ENCODE measurements at regions not wholly inside any gene's neighbourhood (a gene's known extent, or its start where the extent isn't known, plus 50 kb on each side); places are given as distances from the start of the nearest gene placed in this dataset.

- Histone ChIP-seq H3K56ac (ENCODE audit: extremely low read depth, insufficient read depth, low read length) (no peak overlapping the region), H4K20me1 (ENCODE audit: insufficient read depth, low read length) (no peaks in the 10 kb centered on the region), H3K9ac (ENCODE audit: low read depth, low read length) (no peak overlapping the region), H2AK5ac (ENCODE audit: low read depth, low read length) (no peak overlapping the region), H4K5ac (ENCODE audit: low read depth, low read length) (no peak overlapping the region), H3K14ac (replicated peaks; ENCODE audit: low read depth, low read length) (no peak overlapping the region), H3K4me2 (ENCODE audit: low read depth, low read length) (no peak overlapping the region), H3K4me1 (ENCODE audit: control insufficient read depth, insufficient read depth, low read length) (no peaks in the 10 kb centered on the region), H2BK15ac (ENCODE audit: low read depth, low read length) (no peak overlapping the region), H2AFZ (replicated peaks; ENCODE audit: low read length, poor library complexity) (no peak overlapping the region), H2BK120ac (ENCODE audit: low read depth, low read length) (no peak overlapping the region), H3K18ac (ENCODE audit: low read depth, low read length) (no peak overlapping the region), H2BK20ac (ENCODE audit: low read depth, low read length) (no peak overlapping the region), H2AK9ac (replicated peaks; ENCODE audit: low read depth, low read length, poor library complexity) (no peak overlapping the region), H3K79me1 (ENCODE audit: low read depth in 1 of 2, low read length in 2 of 2) (no peaks in the 10 kb centered on the region), H4K8ac (ENCODE audit: low read depth in 2 of 2, low read length in 2 of 2) (no peak overlapping the region), H3K9me1 (ENCODE audit: insufficient read depth, low read length) (no peaks in the 10 kb centered on the region), H3K23ac (ENCODE audit: low read depth, low read length) (no peak overlapping the region), H3K4me3 (ENCODE audit: insufficient read depth, low read depth, low read length) (no peak overlapping the region), H3K27me3 (ENCODE audit: control insufficient read depth, insufficient read depth, low read length) (no peaks in the 10 kb centered on the region), H3K4ac (ENCODE audit: low read depth, low read length) (no peak overlapping the region), H2BK5ac (ENCODE audit: low read depth, low read length, poor library complexity, severe bottlenecking) (no peak overlapping the region), H4K91ac (ENCODE audit: insufficient read depth, low read depth, low read length) (no peak overlapping the region), H3K9me3 (ENCODE audit: control insufficient read depth, insufficient read depth, low read length) (no peaks in the 10 kb centered on the region), H3K36me3 (ENCODE audit: control insufficient read depth, insufficient read depth, low read length) (no peaks in the 10 kb centered on the region), H3K27ac (ENCODE audit: insufficient read depth, low read length) (no peak overlapping the region)
- in situ Hi-C loops (cut with MboI; ENCODE audit: low sequenced_read_pairs) (no loop called here), intact Hi-C loops (cut with micrococcal nuclease) (no loop called here), dilution Hi-C loops (cut with HindIII; ENCODE audit: low sequenced_read_pairs, unreplicated experiment) (no loop called here)
- POLR2A ChIA-PET (ENCODE audit: unreplicated experiment) = no interaction called here
- TF ChIP-seq NFE2L2 (IDR thresholded peaks at IDR 0.05; ENCODE audit: low read depth, low read length) (no peak), FOS (IDR thresholded peaks at IDR 0.05; ENCODE audit: low read depth, low read length) (no peak), MXI1 (IDR thresholded peaks at IDR 0.05; ENCODE audit: borderline replicate concordance, low read depth, low read length) (no peak), RAD21 (IDR thresholded peaks at IDR 0.05; ENCODE audit: low read length) (no peak), BHLHE40 (IDR thresholded peaks at IDR 0.05; ENCODE audit: low read depth, low read length) (no peak), SMC3 (IDR thresholded peaks at IDR 0.05; ENCODE audit: low read depth, low read length) (no peak), POLR2A (IDR thresholded peaks at IDR 0.05; ENCODE audit: low read depth, low read length) (no peak), CHD1 (IDR thresholded peaks at IDR 0.05; ENCODE audit: low read depth, low read length) (no peak), ELK1 (IDR thresholded peaks at IDR 0.05; ENCODE audit: borderline replicate concordance, low read depth, low read length) (no peak)
- TF ChIP-seq, protein P1, sequence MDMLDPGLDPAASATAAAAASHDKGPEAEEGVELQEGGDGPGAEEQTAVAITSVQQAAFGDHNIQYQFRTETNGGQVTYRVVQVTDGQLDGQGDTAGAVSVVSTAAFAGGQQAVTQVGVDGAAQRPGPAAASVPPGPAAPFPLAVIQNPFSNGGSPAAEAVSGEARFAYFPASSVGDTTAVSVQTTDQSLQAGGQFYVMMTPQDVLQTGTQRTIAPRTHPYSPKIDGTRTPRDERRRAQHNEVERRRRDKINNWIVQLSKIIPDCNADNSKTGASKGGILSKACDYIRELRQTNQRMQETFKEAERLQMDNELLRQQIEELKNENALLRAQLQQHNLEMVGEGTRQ (IDR thresholded peaks at IDR 0.05; ENCODE audit: low read depth, low read length) = no peak
- no TSS peak for BruUV-seq (replicated peaks)
- CTCF ChIA-PET = no interaction called here
- ATAC-seq (ENCODE audit: low read depth) (no peak), DNase-seq (no peak)
- no CpG with 5 or more reads among the region's 3 CpGs for WGBS, 2 experiments (ENCODE audit: extremely low coverage in 2 of 2, insufficient read length in 1 of 2)
These were observed 208.2 kb upstream of the PDGFD start for GRCh38 chr11:104372111-104372510.

Measured in IMR-90 (cell line).